Amniotic epithelial cell (primary cell): ENCODE measurements at regions not wholly inside any gene's neighbourhood (a gene's known extent, or its start where the extent isn't known, plus 50 kb on each side); places are given as distances from the start of the nearest gene placed in this dataset.

Experiments
- DNase-seq: peaks from one replicate; pipeline ENCODE4 v3.0.0-alpha.2; 2010; ENCODE audit warnings: low read depth

GRCh38 chr12:13288937-13289652, 92.6 kb downstream of the EMP1 start:
- DNase-seq, result no peak

- DNase-seq, result peak; percentile 39
These were observed 92.0 kb downstream of the EMP1 start for GRCh38 chr12:13288501-13288900.

GRCh38 chr12:13283867-13284266, 87.3 kb downstream of the EMP1 start:
- DNase-seq, result no peak

GRCh38 chr12:13282861-13283260, 86.3 kb downstream of the EMP1 start:
- DNase-seq, result no peak

- peak; percentile 45 for DNase-seq
These were observed 81.8 kb downstream of the EMP1 start for GRCh38 chr12:13278249-13278787.

DNA sequence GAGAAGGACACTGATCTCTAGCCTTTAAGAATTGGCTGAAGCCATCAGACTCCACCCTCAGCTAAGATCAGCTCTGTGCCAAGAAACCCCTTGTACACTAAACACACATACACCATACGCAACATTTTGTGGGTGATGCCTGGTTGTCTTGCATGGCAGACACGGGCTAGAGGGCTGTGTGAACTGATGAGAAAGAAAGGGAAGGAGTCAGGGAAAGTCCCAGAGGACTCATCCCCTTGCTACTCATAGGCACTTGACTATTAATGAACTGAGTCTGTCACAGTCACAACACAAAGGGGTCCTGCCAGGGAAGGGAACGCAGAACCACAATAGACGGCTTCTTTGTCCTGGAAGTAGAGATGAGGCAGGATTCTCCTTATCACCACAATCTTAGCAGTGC, 80.8 kb downstream of the EMP1 start:
- DNase-seq, result no peak

DNA sequence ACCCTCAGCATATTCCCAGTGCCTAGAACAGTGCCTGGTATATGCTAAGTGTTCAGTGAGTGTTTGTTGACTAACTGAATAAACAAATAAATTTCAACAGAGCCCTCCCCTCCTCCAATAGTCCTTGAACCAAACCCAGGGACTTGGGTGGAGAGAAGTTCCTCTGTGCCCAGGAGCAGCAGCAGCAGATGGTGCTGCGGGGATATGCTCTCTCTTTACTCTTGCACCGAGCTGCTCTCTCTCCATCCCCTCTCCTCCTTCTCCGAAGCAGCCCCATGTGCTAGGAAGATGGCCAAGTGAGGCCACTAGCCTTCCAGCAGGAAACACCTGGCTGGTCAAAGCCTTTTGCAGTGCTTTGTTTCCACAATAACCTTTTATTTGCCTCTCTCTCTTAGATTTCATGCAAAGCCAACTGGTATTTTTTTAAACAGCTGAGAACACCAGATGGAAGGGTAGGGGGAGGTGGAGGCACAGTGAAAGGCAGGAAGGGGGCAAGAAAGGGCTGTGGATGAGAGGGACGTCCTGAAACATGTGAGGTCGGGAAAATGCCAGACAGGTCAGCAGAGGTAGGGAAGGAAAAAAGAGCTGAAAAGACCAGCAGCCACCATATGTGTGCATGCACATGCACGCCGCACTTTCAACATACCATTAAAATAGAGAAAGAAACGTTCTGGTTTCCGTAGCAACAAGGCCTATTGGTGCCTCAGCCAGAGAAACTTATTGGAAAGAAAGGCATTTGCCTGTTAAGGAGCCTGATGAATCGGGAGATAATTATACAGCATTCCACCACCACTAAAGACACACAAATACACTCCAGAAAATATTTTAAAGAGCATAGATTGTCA, 78.9 kb downstream of the EMP1 start:
- DNase-seq, result no peak

- DNase-seq, result no peak
These were observed 77.3 kb downstream of the EMP1 start for GRCh38 chr12:13273850-13274249.

DNA sequence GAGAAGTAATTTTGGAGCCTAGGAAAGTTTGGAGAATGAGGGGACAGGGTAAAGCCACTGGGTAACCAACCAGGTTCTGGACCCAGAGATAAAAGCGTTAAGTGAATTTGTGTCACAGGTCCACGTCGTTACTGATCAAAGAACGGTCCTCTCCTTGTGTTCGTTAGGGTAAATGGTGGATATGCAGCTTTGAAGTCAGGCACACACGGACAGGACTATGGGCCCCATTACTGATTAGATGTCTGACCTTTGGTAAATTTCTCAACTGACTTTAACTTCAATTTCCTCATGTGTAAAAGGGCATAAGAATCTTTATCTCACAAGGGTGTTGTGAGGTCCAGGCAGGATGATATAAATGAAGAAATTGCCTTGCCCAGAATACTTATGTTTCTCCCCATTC, 76.6 kb downstream of the EMP1 start:
- DNase-seq, result no peak

DNA sequence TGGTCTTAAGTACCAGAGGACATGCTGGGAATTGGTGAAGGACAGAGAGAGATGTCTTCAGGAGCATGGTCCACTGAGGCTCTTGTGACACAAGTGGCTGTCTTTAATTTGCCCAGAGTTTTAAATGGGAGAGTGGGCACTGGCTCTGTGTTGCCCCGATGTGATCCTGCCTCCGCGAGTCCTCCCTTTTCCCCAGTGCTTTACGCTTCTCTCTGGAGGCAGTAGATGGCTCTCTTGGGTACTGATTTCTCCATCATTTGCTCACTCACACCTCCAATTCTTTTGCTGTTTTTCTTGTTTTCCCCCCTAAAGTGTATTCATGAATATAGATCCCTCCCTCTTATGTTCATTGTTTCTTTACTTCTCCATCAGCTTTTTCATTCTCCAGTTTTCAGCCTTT, 74.3 kb downstream of the EMP1 start:
- no peak for DNase-seq
